MCF 10A (cell line): ENCODE measurements at regions not wholly inside any gene's neighbourhood (a gene's known extent, or its start where the extent isn't known, plus 50 kb on each side); places are given as distances from the start of the nearest gene placed in this dataset.

Source experiments
- BruUV-seq: library from RNA; stranded (reverse); fragments of 400-500 nt; replicated peaks from 2 replicates; lab custom pipeline; 2021; lab: Mats Ljungman, UMichigan
- CTCF ChIA-PET: fragments of 300-600 bp; sonication (Branson Sonifier 250); formaldehyde crosslinking; extraction: SDS; loops from one replicate; lab custom pipeline; 2021; ENCODE audit warnings: antibody characterized with exemption, inconsistent platforms; lab: Yijun Ruan, JAX
- POLR2A ChIA-PET: fragments of 300-600, 350-650 bp; sonication (Branson Sonifier 250); formaldehyde crosslinking; extraction: SDS; loops from one replicate; lab custom pipeline; 2020; ENCODE audit warnings: antibody characterized with exemption, inconsistent platforms; lab: Yijun Ruan, JAX
- DNase-seq: peaks from one replicate; pipeline ENCODE4 v3.0.0-alpha.2; 2018; ENCODE audit not compliant: unreplicated experiment
- H3K27ac Mint-ChIP-seq: one replicate; pipeline ENCODE4 v1.8.0; 2022; ENCODE audit warnings: mild to moderate bottlenecking, low read depth, mixed read lengths; ENCODE audit not compliant: unreplicated experiment
- H3K27me3 Mint-ChIP-seq: one replicate; pipeline ENCODE4 v1.8.0; 2022; ENCODE audit warnings: mixed read lengths; ENCODE audit not compliant: insufficient read depth, unreplicated experiment
- H3K36me3 Mint-ChIP-seq: one replicate; pipeline ENCODE4 v1.8.0; 2022; ENCODE audit warnings: mild to moderate bottlenecking, moderate library complexity, mixed read lengths; ENCODE audit not compliant: insufficient read depth, unreplicated experiment
- H3K4me1 Mint-ChIP-seq: one replicate; pipeline ENCODE4 v1.8.0; 2022; ENCODE audit warnings: mixed read lengths; ENCODE audit not compliant: insufficient read depth, unreplicated experiment
- H3K4me3 Mint-ChIP-seq: one replicate; pipeline ENCODE4 v1.8.0; 2022; ENCODE audit warnings: mild to moderate bottlenecking, moderate library complexity, mixed read lengths; ENCODE audit not compliant: unreplicated experiment
- H3K9me3 Mint-ChIP-seq: one replicate; pipeline ENCODE4 v1.8.0; 2022; ENCODE audit warnings: mixed read lengths; ENCODE audit not compliant: unreplicated experiment
- intact Hi-C: fragments of 100-400 bp; cut with micrococcal nuclease; formaldehyde crosslinking; loops from 2 replicates; pipeline ENCODE4 v1.14.1; 2022
- TF ChIP-seq, protein P1 (sequence below): fragments of 200-600 bp; IDR thresholded peaks from one replicate; pipeline ENCODE4 v1.8.0; 2022; ENCODE audit warnings: antibody characterized with exemption, mild to moderate bottlenecking; ENCODE audit not compliant: unreplicated experiment

DNA sequence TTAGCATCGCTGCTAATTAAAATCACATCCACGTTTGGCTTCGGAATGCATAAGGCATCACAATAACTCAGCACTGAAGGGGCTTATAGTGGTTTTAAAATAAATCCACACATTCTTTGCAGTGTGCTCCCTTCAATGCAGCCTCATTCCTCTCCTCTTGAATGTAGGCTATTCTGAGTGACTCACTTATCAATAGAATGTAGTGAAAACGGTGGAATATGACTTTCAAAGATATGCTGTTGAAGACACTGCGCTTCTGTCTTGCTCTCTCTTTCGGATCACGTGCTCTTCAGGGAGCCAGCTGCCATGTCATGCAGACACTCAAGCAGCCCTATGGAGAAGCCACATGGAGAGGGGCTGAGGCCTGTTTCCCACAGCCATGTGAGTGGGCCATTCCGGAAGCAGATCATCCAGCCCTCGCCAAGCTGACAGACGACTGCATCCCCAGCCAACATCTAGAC is 87.4 kb downstream of the CRYGS start:
- Mint-ChIP-seq H3K27ac (no peak overlapping the region), H3K27me3 (peaks cover 53% of the 10 kb centered on the region), H3K9me3 (no peaks in the 10 kb centered on the region), H3K36me3 (no peaks in the 10 kb centered on the region), H3K4me1 (peaks cover 19% of the 10 kb centered on the region), H3K4me3 (no peak overlapping the region)
- TF ChIP-seq, protein P1, sequence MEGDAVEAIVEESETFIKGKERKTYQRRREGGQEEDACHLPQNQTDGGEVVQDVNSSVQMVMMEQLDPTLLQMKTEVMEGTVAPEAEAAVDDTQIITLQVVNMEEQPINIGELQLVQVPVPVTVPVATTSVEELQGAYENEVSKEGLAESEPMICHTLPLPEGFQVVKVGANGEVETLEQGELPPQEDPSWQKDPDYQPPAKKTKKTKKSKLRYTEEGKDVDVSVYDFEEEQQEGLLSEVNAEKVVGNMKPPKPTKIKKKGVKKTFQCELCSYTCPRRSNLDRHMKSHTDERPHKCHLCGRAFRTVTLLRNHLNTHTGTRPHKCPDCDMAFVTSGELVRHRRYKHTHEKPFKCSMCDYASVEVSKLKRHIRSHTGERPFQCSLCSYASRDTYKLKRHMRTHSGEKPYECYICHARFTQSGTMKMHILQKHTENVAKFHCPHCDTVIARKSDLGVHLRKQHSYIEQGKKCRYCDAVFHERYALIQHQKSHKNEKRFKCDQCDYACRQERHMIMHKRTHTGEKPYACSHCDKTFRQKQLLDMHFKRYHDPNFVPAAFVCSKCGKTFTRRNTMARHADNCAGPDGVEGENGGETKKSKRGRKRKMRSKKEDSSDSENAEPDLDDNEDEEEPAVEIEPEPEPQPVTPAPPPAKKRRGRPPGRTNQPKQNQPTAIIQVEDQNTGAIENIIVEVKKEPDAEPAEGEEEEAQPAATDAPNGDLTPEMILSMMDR: no peak
- CTCF ChIA-PET: interaction anchor here (1.2 kb wide), 1 partner anchor 8 kb away, joined by 3 read pairs; no protein-coding TSS in a partner anchor
- intact Hi-C loops: no loop called here
- no peak for DNase-seq
- POLR2A ChIA-PET: interaction anchor here (0.7 kb wide), 1 partner anchor 11 kb away, joined by 3 read pairs; no protein-coding TSS in a partner anchor
- no TSS peak for BruUV-seq

DNA sequence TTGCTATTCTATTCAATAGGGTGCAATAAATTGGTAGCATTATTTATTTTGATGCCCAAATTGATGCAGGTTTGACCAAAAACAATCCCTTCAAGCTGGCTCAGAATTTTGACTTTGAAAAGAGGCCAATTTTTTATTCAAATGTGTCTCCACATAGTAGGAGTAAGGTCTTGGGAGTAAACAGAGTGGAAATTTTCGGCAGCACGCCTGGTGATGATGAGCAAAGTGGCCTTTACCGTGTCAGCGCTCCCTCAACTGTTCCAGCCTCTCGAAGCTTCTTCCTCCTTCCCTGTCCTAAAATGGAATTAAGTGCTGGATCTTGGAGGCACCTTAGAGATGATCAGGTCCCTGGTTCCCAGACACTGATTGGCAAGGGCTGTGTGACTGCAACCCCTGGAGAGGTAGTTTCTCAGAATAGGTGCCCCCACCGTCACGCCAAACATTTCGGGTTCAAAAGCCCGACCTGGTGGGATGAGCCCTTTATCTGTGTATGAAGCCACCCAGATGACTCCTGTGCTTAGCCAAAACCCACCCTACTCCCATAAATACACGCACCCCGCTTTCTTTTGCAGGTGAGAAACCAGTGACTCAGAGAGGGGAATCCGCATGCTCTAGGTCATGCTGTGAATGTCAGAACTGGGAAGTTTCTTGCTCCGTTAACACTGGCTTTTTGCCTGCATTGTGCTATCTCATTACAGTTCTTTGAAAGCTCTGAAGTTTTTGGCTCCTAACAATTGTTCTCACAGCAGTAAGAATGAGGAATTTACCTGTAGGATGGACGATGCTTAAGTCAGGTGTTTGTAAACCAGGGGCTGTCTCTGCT is 89.1 kb downstream of the CRYGS start:
- ChIA-PET CTCF (no interaction called here), POLR2A (interaction anchor here (0.8 kb wide), 1 partner anchor 41 kb away, joined by 3 read pairs; no protein-coding TSS in a partner anchor)
- intact Hi-C loops: no loop called here
- no peak for DNase-seq
- H3K9me3 Mint-ChIP-seq: no peaks in the 10 kb centered on the region
- H3K27me3 Mint-ChIP-seq: peaks cover 51% of the 10 kb centered on the region
- no TSS peak for BruUV-seq
- no peak overlapping the region for H3K27ac Mint-ChIP-seq
- H3K4me1 Mint-ChIP-seq: peaks cover 13% of the 10 kb centered on the region
- H3K36me3 Mint-ChIP-seq: no peaks in the 10 kb centered on the region
- no peak overlapping the region for H3K4me3 Mint-ChIP-seq
- TF ChIP-seq, protein P1: no peak

DNA sequence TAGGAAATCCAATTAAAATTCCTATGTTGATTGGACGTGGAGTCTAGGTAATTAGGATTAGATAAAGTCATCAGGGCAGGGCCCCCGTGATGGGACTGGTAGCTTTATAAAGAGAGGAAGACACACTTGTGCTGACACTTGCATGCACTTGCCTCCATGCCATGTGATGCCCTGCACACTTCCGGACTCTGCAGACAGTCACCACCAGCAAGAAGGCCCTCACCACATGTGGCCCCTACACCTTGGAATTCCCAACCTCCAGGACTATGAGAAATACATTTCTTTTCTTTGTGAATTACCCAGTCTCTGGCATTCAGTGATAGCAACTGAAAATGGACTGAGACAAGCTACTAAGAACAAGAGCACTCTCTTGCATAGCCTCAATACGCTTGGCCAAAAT is 90.6 kb downstream of the CRYGS start:
- ChIA-PET CTCF (interaction anchor here (0.9 kb wide), 1 partner anchor 12 kb away, joined by 4 read pairs; no protein-coding TSS in a partner anchor), POLR2A (no interaction called here)
- intact Hi-C loops: no loop called here
- Mint-ChIP-seq H3K9me3 (no peaks in the 10 kb centered on the region), H3K27me3 (peaks cover 36% of the 10 kb centered on the region), H3K36me3 (no peaks in the 10 kb centered on the region), H3K4me1 (peaks cover 13% of the 10 kb centered on the region), H3K27ac (no peak overlapping the region), H3K4me3 (no peak overlapping the region)
- BruUV-seq: no TSS peak
- DNase-seq: no peak
- TF ChIP-seq, protein P1: no peak

DNA sequence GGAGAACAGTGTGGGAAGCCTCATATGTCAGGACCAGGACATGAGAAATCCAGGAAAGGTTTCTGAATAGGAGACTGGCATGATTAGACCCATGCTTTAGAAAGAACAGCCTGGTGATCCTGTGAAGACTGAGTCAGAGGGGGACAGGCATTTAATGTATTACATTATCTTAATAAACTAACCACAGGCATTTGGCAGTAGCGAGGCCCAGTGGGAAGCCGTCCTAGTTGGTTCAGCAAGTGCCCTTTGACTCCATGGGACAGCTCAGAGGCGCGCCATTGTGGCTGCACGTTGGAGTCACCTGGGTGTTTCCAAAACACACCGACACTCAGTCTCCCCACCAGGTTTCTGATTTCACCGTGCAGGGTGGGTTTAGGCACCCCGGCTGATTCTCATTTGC is 90.5 kb upstream of the DGKG start:
- Mint-ChIP-seq H3K27ac (no peak overlapping the region), H3K36me3 (no peaks in the 10 kb centered on the region), H3K9me3 (no peaks in the 10 kb centered on the region), H3K27me3 (peaks cover 26% of the 10 kb centered on the region), H3K4me3 (no peak overlapping the region), H3K4me1 (peaks cover 13% of the 10 kb centered on the region)
- BruUV-seq: no TSS peak
- TF ChIP-seq, protein P1: no peak
- POLR2A ChIA-PET: interaction anchor here (0.6 to 1.4 kb wide), 3 partner anchors 8 to 347 kb away, joined by 3 to 6 read pairs (median 3); no protein-coding TSS in a partner anchor
- DNase-seq: peak; percentile 79
- intact Hi-C loops: no loop called here
- CTCF ChIA-PET: no interaction called here
